Stimulated activated CD4-positive, alpha-beta T cell treated with anti-CD3 and anti-CD28 coated beads, Interleukin-4, amount 100 ng/mL, for 48 hours (primary cell): ENCODE measurements at regions not wholly inside any gene's neighbourhood (a gene's known extent, or its start where the extent isn't known, plus 50 kb on each side); places are given as distances from the start of the nearest gene placed in this dataset.
A peak's percentile ranks its signal among the peaks of the same experiment; 100 is the strongest.
"Not testable (repeated sequence)": the region's sequence is repeated elsewhere in the genome, so short reads cannot be mapped to it uniquely, and the experiment has no call there.

ENCODE experiments used
- DNase-seq, 2 donors: peaks; one replicate each; pipeline ENCODE4 v3.0.0-alpha.2; 2020; ENCODE audit warnings: low read depth in 2 of 2

GRCh38 chrX:101823236-101823635 is 108.6 kb downstream of the ZMAT1 start:
- no peak for DNase-seq

- not testable (repeated sequence) for DNase-seq
Observed at GRCh38 chrX:101817739-101818138, 114.1 kb downstream of the ZMAT1 start.

GRCh38 chrX:101813200-101813599 is 118.6 kb downstream of the ZMAT1 start:
- DNase-seq = no peak

- DNase-seq = no peak
Observed at GRCh38 chrX:101803451-101803850, 128.4 kb downstream of the ZMAT1 start.

- peak; percentile 48 to 79 for DNase-seq
Observed at GRCh38 chrX:101799387-101799786, 132.4 kb downstream of the ZMAT1 start.

- DNase-seq = no peak
Observed at GRCh38 chrX:101787934-101788333, 128.3 kb upstream of the ARMCX2 start.

GRCh38 chrX:101785142-101785541 is 125.5 kb upstream of the ARMCX2 start:
- no peak for DNase-seq

GRCh38 chrX:101780421-101780820 is 120.8 kb upstream of the ARMCX2 start:
- DNase-seq = not testable (repeated sequence)

GRCh38 chrX:101774340-101774739 is 114.7 kb upstream of the ARMCX2 start:
- DNase-seq = no peak

GRCh38 chrX:101764538-101764937 is 104.9 kb upstream of the ARMCX2 start:
- DNase-seq = no peak

- peak; percentile 1 to 12 for DNase-seq
Observed at GRCh38 chrX:101759000-101759399, 99.3 kb upstream of the ARMCX2 start.

GRCh38 chrX:101750744-101751143 is 91.1 kb upstream of the ARMCX2 start:
- no peak for DNase-seq

- DNase-seq = no peak
Observed at GRCh38 chrX:101749436-101749835, 89.8 kb upstream of the ARMCX2 start.

- no peak for DNase-seq
Observed at GRCh38 chrX:101745046-101745445, 85.4 kb upstream of the ARMCX2 start.

- DNase-seq = no peak
Observed at GRCh38 chrX:101744085-101744484, 84.4 kb upstream of the ARMCX2 start.

GRCh38 chrX:101740642-101741041 is 81.0 kb upstream of the ARMCX2 start:
- no peak for DNase-seq

GRCh38 chrX:101738867-101739266 is 79.2 kb upstream of the ARMCX2 start:
- DNase-seq = not testable (repeated sequence)

- DNase-seq = not testable (repeated sequence)
Observed at GRCh38 chrX:101738411-101738810, 78.8 kb upstream of the ARMCX2 start.

GRCh38 chrX:101736651-101737050 is 77.0 kb upstream of the ARMCX2 start:
- DNase-seq = no peak

GRCh38 chrX:101732870-101733269 is 73.2 kb upstream of the ARMCX2 start:
- no peak for DNase-seq

- no peak for DNase-seq
Observed at GRCh38 chrX:101729986-101730385, 70.3 kb upstream of the ARMCX2 start.
